ENCODE measurements at regions not wholly inside any gene's neighbourhood (a gene's known extent, or its start where the extent isn't known, plus 50 kb on each side); places are given as distances from the start of the nearest gene placed in this dataset.

DNA sequence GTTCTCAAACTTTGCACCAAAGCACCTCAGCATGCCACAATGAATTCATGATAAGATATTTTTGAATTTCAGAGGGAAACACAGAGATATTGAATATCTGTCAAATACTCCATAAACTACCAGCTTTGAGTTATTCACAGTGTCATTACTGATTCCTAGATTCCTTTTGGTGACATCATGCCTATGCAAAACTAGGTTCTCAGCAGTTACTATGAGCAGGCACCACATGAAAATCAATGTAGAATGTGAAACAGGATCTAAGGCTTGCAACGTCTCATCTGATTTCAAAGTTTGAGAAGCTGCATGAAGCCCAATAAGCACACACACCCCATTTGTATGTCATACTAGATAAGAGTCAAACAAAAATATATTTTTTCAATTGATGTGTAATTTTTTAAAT is 426.5 kb downstream of the NR2F1-AS1 start:
- no peaks in the 10 kb centered on the region for H3K36me3 ChIP-seq (ENCODE audit: insufficient read depth, low read length)
- no peaks in the 10 kb centered on the region for H3K4me1 ChIP-seq (ENCODE audit: insufficient read depth, low read length)
- H3K9me3 ChIP-seq (ENCODE audit: low read length): no peaks in the 10 kb centered on the region
- no peak overlapping the region for H3K27ac ChIP-seq (ENCODE audit: low read depth, low read length)
- H3K9ac ChIP-seq (ENCODE audit: low read length): no peak overlapping the region
- no peaks in the 10 kb centered on the region for H3K27me3 ChIP-seq (ENCODE audit: control insufficient read depth in 1 of 2, insufficient read depth in 2 of 2, low read length in 2 of 2)
- no peak overlapping the region for H3K4me3 ChIP-seq (ENCODE audit: low read depth in 1 of 2, low read length in 2 of 2)

DNA sequence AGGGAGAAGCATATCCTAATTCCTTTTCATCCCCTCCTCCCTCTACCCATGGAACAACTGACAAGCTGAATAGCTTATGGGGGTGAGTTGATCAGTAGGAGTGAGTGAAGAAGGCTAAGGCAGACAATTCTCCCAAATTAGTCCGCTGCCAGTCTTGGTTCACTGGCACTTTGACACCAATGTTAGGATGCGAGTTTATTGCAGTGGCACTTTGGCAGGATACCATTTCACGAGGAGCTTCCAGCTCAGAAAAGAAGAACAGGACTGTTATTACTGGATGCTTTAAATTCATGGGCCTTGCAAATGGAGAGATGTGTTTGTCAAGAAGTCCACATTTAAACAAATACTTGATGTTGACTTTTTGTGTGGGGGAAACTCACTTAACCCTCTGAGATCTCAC is 427.6 kb downstream of the NR2F1-AS1 start:
- no peaks in the 10 kb centered on the region for H3K4me1 ChIP-seq (ENCODE audit: insufficient read depth, low read length)
- no peaks in the 10 kb centered on the region for H3K27me3 ChIP-seq (ENCODE audit: control insufficient read depth in 1 of 2, insufficient read depth in 2 of 2, low read length in 2 of 2)
- H3K4me3 ChIP-seq (ENCODE audit: low read depth in 1 of 2, low read length in 2 of 2): no peak overlapping the region
- H3K9ac ChIP-seq (ENCODE audit: low read length): no peak overlapping the region
- no peak overlapping the region for H3K27ac ChIP-seq (ENCODE audit: low read depth, low read length)
- H3K36me3 ChIP-seq (ENCODE audit: insufficient read depth, low read length): no peaks in the 10 kb centered on the region
- no peaks in the 10 kb centered on the region for H3K9me3 ChIP-seq (ENCODE audit: low read length)

DNA sequence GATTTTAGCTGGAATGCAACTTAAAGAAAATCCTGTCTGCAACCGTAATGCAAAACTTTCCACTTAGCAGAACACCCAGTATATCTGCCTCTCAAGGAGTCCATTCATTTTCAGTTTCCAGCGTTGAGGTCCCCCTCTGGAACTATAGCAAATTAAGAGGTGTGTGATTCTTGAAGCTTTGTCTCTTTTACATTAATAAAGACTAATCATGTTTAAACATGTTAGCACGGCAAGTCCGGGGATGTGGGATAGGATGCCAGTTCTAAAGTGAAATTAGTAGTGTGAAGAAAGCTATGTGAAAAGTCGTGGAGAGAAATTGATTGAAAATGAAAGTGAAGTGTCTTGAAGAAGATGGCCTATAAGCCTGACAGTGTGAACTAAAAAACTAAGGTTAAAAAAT is 429.1 kb downstream of the NR2F1-AS1 start:
- Histone ChIP-seq H3K9me3 (ENCODE audit: low read length) (no peaks in the 10 kb centered on the region), H3K9ac (ENCODE audit: low read length) (no peak overlapping the region), H3K27me3 (ENCODE audit: control insufficient read depth in 1 of 2, insufficient read depth in 2 of 2, low read length in 2 of 2) (no peaks in the 10 kb centered on the region), H3K36me3 (ENCODE audit: insufficient read depth, low read length) (no peaks in the 10 kb centered on the region), H3K4me3 (ENCODE audit: low read depth in 1 of 2, low read length in 2 of 2) (no peak overlapping the region), H3K4me1 (ENCODE audit: insufficient read depth, low read length) (no peaks in the 10 kb centered on the region), H3K27ac (ENCODE audit: low read depth, low read length) (no peak overlapping the region)

DNA sequence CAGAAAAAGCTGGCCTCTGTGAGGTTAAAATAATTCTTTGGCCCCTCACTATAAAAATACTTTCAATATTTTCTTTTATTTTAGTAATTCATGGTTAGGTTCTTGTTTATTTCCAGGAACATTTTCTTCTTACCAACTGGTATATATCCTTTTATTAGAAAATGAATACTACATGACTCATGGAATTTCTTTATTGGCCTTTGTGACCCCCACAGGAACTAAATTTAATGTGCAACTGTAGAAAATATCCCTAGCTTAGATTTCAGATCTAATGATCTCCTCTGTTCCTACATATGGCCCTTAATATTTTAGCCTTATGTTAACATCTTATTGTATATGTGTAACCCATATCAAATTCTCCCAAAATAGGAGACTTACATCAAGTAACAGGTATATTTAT is 429.9 kb downstream of the NR2F1-AS1 start:
- no peak overlapping the region for H3K9ac ChIP-seq (ENCODE audit: low read length)
- H3K27ac ChIP-seq (ENCODE audit: low read depth, low read length): no peak overlapping the region
- H3K4me3 ChIP-seq (ENCODE audit: low read depth in 1 of 2, low read length in 2 of 2): no peak overlapping the region
- no peaks in the 10 kb centered on the region for H3K27me3 ChIP-seq (ENCODE audit: control insufficient read depth in 1 of 2, insufficient read depth in 2 of 2, low read length in 2 of 2)
- H3K36me3 ChIP-seq (ENCODE audit: insufficient read depth, low read length): no peaks in the 10 kb centered on the region
- H3K9me3 ChIP-seq (ENCODE audit: low read length): no peaks in the 10 kb centered on the region
- no peaks in the 10 kb centered on the region for H3K4me1 ChIP-seq (ENCODE audit: insufficient read depth, low read length)

DNA sequence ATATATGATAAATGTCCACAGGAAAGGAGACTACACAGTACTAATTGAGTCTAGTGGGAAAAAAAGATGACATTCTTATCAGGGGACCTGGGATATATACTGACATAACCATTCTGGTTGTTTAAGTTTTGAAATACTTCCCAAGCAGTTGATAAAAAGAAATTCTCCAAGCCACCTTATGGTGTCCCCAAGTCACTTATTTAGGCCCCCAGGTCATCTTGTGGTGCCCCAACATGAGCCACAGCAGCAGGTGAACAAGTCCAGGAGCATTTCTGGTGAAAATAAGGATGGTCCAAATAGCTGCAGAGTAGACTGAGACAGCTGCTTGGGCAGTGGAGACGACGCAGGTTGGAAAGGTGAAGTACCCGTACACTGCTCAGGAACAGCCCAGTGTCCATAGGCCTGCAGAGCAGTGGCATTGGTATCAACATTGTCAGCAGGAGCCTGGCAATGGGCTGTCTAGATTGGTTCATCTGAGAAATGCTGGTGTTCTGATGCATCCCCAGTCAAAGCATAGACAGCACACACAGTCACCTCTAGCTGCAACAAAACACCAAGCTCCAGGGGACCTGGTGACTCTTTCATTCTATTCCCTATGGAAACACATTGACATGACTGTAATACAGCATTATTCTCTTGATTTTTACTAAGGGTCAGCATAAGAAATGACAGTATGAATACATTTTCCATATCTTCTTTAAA is 430.6 kb downstream of the NR2F1-AS1 start:
- Histone ChIP-seq H3K36me3 (ENCODE audit: insufficient read depth, low read length) (no peaks in the 10 kb centered on the region), H3K27ac (ENCODE audit: low read depth, low read length) (no peak overlapping the region), H3K27me3 (ENCODE audit: control insufficient read depth in 1 of 2, insufficient read depth in 2 of 2, low read length in 2 of 2) (no peaks in the 10 kb centered on the region), H3K9me3 (ENCODE audit: low read length) (no peaks in the 10 kb centered on the region), H3K9ac (ENCODE audit: low read length) (no peak overlapping the region), H3K4me3 (ENCODE audit: low read depth in 1 of 2, low read length in 2 of 2) (no peak overlapping the region), H3K4me1 (ENCODE audit: insufficient read depth, low read length) (no peaks in the 10 kb centered on the region)

DNA sequence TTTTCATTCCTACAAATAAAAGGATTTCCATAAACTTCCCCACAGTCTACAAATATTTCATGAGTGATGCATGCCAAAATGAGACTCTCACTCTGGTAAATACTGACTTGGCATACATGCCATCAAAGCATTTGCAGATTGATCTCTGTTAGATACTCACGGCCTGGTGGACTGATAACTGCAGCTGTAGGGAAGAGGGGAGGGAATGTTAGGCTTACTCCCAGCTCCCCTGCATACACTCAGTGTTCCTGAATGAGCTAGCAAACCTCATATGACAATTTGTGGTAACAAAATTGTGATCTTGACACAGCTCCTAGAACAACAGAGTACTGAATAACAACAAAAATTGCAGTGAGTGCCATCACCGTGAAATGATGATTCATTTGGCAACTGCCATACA is 435.3 kb downstream of the NR2F1-AS1 start:
- H3K9me3 ChIP-seq (ENCODE audit: low read length): no peaks in the 10 kb centered on the region
- H3K4me1 ChIP-seq (ENCODE audit: insufficient read depth, low read length): no peaks in the 10 kb centered on the region
- H3K27me3 ChIP-seq (ENCODE audit: control insufficient read depth in 1 of 2, insufficient read depth in 2 of 2, low read length in 2 of 2): no peaks in the 10 kb centered on the region
- H3K4me3 ChIP-seq (ENCODE audit: low read depth in 1 of 2, low read length in 2 of 2): no peak overlapping the region
- no peak overlapping the region for H3K9ac ChIP-seq (ENCODE audit: low read length)
- H3K27ac ChIP-seq (ENCODE audit: low read depth, low read length): no peak overlapping the region
- H3K36me3 ChIP-seq (ENCODE audit: insufficient read depth, low read length): no peaks in the 10 kb centered on the region

DNA sequence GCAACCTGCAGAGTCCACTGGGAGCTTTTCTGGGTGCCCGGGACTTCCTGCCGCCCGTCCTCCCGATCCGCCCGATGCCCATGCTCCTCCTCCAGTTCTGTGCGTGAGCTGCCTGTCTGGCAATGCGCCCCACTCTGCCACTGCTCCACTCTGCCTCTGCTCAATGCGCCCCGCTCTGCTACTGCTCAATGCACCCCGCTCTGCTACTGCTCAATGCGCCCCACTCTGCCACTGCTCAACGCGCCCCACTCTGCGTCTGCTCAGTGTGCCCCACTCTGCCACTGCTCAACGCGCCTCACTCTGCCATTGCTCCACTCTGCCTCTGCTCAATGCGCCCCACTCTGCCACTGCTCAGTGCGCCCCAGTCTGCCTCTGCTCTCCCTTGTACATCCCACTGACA is 436.0 kb downstream of the NR2F1-AS1 start:
- Histone ChIP-seq H3K27me3 (ENCODE audit: control insufficient read depth in 1 of 2, insufficient read depth in 2 of 2, low read length in 2 of 2) (no peaks in the 10 kb centered on the region), H3K27ac (ENCODE audit: low read depth, low read length) (no peak overlapping the region), H3K9me3 (ENCODE audit: low read length) (no peaks in the 10 kb centered on the region)

DNA sequence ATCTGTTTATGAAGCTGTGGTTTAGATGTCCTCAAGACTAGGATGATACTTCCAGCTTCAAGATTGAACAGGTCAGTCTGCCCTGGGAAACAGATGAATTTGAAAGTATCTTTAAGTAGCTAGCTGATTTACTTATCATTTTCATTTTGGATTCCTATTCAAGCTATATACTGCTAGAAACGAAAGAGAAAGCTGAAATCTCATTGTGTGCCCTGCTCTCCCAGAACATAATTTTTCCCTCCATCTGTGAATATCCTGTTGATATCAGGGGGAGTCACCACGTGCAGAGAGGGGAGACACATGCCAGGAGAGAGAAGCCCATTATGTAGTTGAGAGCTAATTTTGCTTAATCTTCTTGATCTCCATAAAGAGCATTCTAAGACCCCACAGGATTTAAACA is 439.1 kb downstream of the NR2F1-AS1 start:
- H3K4me3 ChIP-seq (ENCODE audit: low read depth in 1 of 2, low read length in 2 of 2): no peak overlapping the region

More for the DNA sequence above, 436.0 kb downstream of the NR2F1-AS1 start:
- Histone ChIP-seq H3K4me1 (ENCODE audit: insufficient read depth, low read length) (no peaks in the 10 kb centered on the region), H3K9ac (ENCODE audit: low read length) (no peak overlapping the region), H3K4me3 (ENCODE audit: low read depth in 1 of 2, low read length in 2 of 2) (no peak overlapping the region), H3K36me3 (ENCODE audit: insufficient read depth, low read length) (no peaks in the 10 kb centered on the region)

DNA sequence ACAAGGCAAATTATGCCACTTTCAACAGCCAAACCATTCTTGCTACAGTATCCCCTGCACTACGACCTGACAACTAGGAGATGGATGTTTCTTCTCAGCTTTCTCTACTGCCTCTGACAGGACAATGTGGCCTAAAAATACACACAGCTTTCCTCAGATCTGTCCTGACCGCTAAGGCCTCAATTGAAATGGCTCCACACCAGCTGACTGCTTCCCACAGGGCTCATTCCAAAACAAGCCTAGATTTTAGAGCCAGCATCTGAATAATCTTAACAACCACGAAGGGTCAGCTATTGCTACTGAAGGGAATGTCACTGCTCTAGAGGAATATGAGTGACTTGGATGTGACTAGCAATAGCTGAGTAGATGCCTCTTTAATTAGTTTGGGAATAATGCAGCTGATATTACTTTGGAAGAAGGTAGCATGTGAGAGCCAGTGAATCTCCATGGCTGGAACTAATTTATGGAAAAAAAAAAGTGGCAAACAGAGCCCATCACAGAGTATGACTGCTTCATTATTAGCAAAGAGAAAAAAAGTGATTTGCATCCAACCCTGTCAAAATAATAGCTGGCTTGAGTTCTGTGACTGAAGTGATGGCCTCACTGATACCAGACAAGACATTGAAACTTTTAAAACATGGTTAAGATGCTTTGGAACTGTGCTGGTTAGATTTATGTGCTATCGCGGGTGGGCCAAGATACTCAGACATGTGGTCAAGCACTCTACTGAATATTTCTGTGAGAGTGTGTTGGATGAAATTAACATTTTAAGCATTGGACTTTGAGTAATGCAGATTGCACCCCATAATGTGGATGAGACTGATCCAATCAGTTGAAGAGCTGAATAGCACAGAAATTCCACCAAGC is 450.2 kb downstream of the NR2F1-AS1 start:
- H3K4me3 ChIP-seq (ENCODE audit: low read depth in 1 of 2, low read length in 2 of 2): no peak overlapping the region
- H3K27ac ChIP-seq (ENCODE audit: low read depth, low read length): no peak overlapping the region
- peaks cover 14% of the 10 kb centered on the region for H3K4me1 ChIP-seq (ENCODE audit: insufficient read depth, low read length)
- H3K27me3 ChIP-seq (ENCODE audit: control insufficient read depth in 1 of 2, insufficient read depth in 2 of 2, low read length in 2 of 2): no peaks in the 10 kb centered on the region
- H3K36me3 ChIP-seq (ENCODE audit: insufficient read depth, low read length): no peaks in the 10 kb centered on the region
- H3K9me3 ChIP-seq (ENCODE audit: low read length): no peaks in the 10 kb centered on the region
- no peak overlapping the region for H3K9ac ChIP-seq (ENCODE audit: low read length)

More for the DNA sequence above, 439.1 kb downstream of the NR2F1-AS1 start:
- no peaks in the 10 kb centered on the region for H3K9me3 ChIP-seq (ENCODE audit: low read length)
- no peak overlapping the region for H3K27ac ChIP-seq (ENCODE audit: low read depth, low read length)
- H3K27me3 ChIP-seq (ENCODE audit: control insufficient read depth in 1 of 2, insufficient read depth in 2 of 2, low read length in 2 of 2): no peaks in the 10 kb centered on the region
- H3K9ac ChIP-seq (ENCODE audit: low read length): no peak overlapping the region
- H3K4me1 ChIP-seq (ENCODE audit: insufficient read depth, low read length): no peaks in the 10 kb centered on the region
- H3K36me3 ChIP-seq (ENCODE audit: insufficient read depth, low read length): no peaks in the 10 kb centered on the region

DNA sequence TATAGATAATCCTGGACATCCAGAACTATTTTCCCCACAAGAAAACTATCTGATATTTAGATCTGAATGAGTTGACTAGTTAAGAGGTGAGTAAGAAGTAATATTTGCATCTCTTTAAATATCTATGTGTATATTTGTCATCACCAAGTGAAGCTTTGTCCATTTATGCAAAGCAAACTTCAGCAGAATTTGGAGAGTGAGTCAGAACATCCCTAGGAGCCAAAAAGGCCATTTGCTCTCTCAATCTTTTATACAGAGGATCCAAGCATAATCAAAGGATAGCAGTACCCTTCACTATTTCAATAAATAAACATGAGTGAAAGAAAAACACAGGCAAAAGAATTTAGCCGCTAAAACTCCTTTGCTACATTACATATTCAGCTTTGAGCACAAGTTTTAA is 454.4 kb downstream of the NR2F1-AS1 start:
- H3K9me3 ChIP-seq (ENCODE audit: low read length): no peaks in the 10 kb centered on the region
- no peaks in the 10 kb centered on the region for H3K36me3 ChIP-seq (ENCODE audit: insufficient read depth, low read length)
- no peak overlapping the region for H3K27ac ChIP-seq (ENCODE audit: low read depth, low read length)
- H3K4me1 ChIP-seq (ENCODE audit: insufficient read depth, low read length): peaks cover 14% of the 10 kb centered on the region
- H3K27me3 ChIP-seq (ENCODE audit: control insufficient read depth in 1 of 2, insufficient read depth in 2 of 2, low read length in 2 of 2): no peaks in the 10 kb centered on the region
- no peak overlapping the region for H3K4me3 ChIP-seq (ENCODE audit: low read depth in 1 of 2, low read length in 2 of 2)
- H3K9ac ChIP-seq (ENCODE audit: low read length): no peak overlapping the region

DNA sequence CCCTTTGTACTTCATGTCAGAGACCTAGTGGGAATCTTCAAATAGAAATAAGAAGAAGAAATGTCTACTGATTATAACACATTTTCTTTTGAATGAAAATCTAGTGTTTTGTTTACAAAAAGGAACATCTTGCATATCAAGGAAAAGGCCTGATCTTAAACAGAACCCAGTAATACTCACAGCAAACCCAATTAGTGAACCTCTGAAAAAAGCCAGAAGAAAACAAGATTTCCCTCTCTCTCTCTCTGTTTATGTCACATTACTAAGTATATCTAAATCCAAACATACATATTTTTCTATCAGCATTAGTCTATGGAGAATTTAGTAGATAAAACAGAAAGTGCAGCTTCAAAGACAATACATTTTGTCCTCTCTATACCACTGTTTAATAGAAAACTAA is 457.9 kb downstream of the NR2F1-AS1 start:
- no peak overlapping the region for H3K9ac ChIP-seq (ENCODE audit: low read length)
- H3K4me1 ChIP-seq (ENCODE audit: insufficient read depth, low read length): no peaks in the 10 kb centered on the region
- no peak overlapping the region for H3K27ac ChIP-seq (ENCODE audit: low read depth, low read length)
- H3K27me3 ChIP-seq (ENCODE audit: control insufficient read depth in 1 of 2, insufficient read depth in 2 of 2, low read length in 2 of 2): no peaks in the 10 kb centered on the region
- H3K9me3 ChIP-seq (ENCODE audit: low read length): no peaks in the 10 kb centered on the region
- no peaks in the 10 kb centered on the region for H3K36me3 ChIP-seq (ENCODE audit: insufficient read depth, low read length)
- H3K4me3 ChIP-seq (ENCODE audit: low read depth in 1 of 2, low read length in 2 of 2): no peak overlapping the region

Data from muscle layer of colon (tissue), 2 donors.